ENCODE measurements at regions not wholly inside any gene's neighbourhood (a gene's known extent, or its start where the extent isn't known, plus 50 kb on each side); places are given as distances from the start of the nearest gene placed in this dataset.

DNA sequence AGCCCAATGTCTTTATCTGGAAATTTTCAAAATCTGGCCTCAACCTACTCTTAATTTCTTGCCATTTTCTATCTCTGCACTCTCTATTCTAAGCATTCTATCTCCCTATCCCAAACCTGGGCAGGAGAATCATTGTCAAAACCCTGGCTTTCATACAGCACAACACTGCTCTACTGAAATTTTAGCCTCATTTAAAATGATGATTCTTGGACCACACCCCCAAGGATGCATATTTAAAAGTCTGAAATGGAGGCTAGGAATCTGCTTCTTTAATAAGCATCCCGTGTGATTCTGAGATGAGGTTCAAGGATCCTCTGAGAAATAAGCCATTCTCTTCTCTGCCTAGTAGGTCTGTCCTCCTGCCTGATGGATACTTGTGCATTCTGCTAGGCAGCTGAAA, 50.8 kb upstream of the EGR2 start:
- DNase-seq: no peak

DNA sequence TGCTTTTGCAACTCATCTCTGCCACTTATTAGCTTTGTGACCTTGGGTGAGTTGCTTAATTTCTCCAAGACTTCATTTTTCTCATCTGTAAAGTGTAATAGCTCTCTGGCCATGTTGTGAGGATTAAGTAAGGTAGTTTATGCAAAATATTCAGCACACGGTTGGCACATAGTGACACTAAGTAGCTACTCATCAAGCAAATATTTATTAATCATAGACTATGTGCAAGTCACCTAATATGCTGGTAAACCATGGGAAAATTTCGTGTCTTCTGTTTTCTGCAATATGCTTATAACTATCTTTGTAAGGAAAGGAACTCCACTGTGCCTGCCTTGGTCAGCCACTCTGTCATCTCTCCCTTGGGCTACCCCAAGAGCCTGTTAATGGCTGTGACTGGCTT, 50.3 kb upstream of the EGR2 start:
- DNase-seq: no peak

Data from NCI-H1417 (cell line).